Chondrocyte (in vitro differentiated cells): ENCODE measurements at regions not wholly inside any gene's neighbourhood (a gene's known extent, or its start where the extent isn't known, plus 50 kb on each side); places are given as distances from the start of the nearest gene placed in this dataset.
A peak's percentile ranks its signal among the peaks of the same experiment; 100 is the strongest.

ENCODE experiments used
- DNase-seq: peaks from one replicate; pipeline ENCODE4 v3.0.0; 2021; ENCODE audit warnings: mixed read lengths, low spot score
- H3K27ac Mint-ChIP-seq: one replicate; pipeline ENCODE4 v1.8.0; 2021; ENCODE audit warnings: mild to moderate bottlenecking, moderate library complexity, mixed read lengths; ENCODE audit not compliant: unreplicated experiment
- H3K27me3 Mint-ChIP-seq: 2 replicates; pipeline ENCODE4 v1.8.0; 2021; ENCODE audit warnings: low read depth, mixed read lengths
- H3K36me3 Mint-ChIP-seq: 2 replicates; pipeline ENCODE4 v1.8.0; 2021; ENCODE audit warnings: low read depth, mixed read lengths
- H3K4me1 Mint-ChIP-seq: 2 replicates; pipeline ENCODE4 v1.8.0; 2021; ENCODE audit warnings: low read depth, mild to moderate bottlenecking, mixed read lengths
- H3K4me3 Mint-ChIP-seq: one replicate; pipeline ENCODE4 v1.8.0; 2021; ENCODE audit warnings: mild to moderate bottlenecking, moderate library complexity, mixed read lengths; ENCODE audit not compliant: unreplicated experiment
- H3K9me3 Mint-ChIP-seq: 2 replicates; pipeline ENCODE4 v1.8.0; 2021; ENCODE audit warnings: low read depth, mixed read lengths
- TF ChIP-seq, protein P1 (sequence below): fragments of 200-600 bp; sonication (generic); IDR thresholded peaks from 2 replicates; pipeline ENCODE4 v1.5.0; 2021; ENCODE audit warnings: antibody characterized with exemption, mild to moderate bottlenecking, moderate library complexity

DNA sequence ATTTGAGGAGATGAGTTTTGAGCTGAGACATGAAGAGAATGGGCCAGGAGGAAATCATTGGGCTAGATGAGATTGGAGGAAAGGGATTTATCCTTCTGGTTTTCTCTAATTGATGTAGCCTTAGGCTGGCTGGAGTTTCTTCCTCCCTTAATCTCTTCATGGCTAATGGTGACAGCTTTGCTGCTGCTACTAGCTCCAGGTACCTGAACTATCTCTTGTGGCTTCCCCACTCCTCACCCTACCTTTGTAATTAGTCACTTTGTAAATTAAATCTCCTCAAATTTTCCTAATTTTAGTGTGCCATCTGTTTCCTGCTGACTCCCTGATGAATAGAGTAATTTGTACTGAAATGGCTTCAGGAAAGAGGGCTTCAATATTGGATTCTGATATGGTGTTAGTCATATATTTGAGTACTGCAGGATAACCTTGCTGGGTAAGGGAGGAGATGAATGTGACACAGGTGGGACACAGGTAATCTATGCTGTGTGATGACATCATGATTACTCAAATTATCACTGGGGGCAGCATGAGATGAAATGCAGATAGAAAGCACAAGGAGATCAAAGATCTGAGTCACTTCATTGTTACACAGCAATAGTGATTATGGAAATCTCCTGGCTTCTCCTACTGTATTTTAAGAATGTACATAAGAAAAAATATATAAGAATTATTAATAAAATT is 1134.1 kb upstream of the DDX18 start:
- Mint-ChIP-seq H3K4me1 (no peaks in the 10 kb centered on the region), H3K27ac (no peak overlapping the region), H3K36me3 (no peaks in the 10 kb centered on the region), H3K27me3 (peaks cover 12% of the 10 kb centered on the region), H3K4me3 (no peak overlapping the region), H3K9me3 (no peaks in the 10 kb centered on the region)
- no peak for DNase-seq
- TF ChIP-seq, protein P1, sequence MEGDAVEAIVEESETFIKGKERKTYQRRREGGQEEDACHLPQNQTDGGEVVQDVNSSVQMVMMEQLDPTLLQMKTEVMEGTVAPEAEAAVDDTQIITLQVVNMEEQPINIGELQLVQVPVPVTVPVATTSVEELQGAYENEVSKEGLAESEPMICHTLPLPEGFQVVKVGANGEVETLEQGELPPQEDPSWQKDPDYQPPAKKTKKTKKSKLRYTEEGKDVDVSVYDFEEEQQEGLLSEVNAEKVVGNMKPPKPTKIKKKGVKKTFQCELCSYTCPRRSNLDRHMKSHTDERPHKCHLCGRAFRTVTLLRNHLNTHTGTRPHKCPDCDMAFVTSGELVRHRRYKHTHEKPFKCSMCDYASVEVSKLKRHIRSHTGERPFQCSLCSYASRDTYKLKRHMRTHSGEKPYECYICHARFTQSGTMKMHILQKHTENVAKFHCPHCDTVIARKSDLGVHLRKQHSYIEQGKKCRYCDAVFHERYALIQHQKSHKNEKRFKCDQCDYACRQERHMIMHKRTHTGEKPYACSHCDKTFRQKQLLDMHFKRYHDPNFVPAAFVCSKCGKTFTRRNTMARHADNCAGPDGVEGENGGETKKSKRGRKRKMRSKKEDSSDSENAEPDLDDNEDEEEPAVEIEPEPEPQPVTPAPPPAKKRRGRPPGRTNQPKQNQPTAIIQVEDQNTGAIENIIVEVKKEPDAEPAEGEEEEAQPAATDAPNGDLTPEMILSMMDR: no peak

DNA sequence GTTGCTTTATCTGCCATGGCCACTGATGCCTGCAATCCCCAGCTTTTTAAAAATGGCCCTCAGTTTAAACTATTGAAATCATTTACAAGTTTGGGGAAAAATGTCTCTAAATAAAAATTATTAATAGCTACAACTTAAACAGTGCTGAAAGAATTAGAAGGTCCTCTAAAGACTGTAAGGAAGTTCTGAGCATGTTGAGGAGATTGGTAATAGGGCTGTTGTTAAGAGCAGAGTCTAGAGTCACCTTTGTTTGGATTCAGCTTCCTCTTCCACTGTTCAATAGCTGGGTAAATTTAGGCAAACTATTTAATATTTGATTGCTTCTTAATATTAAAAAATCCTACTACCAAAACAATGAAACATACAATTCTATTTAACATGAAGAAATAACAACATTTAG is 1127.1 kb upstream of the DDX18 start:
- H3K4me3 Mint-ChIP-seq: no peak overlapping the region
- peaks cover 3% of the 10 kb centered on the region for H3K9me3 Mint-ChIP-seq
- TF ChIP-seq, protein P1: no peak
- peaks cover 4% of the 10 kb centered on the region for H3K27me3 Mint-ChIP-seq
- no peaks in the 10 kb centered on the region for H3K36me3 Mint-ChIP-seq
- no peak overlapping the region for H3K27ac Mint-ChIP-seq
- H3K4me1 Mint-ChIP-seq: no peaks in the 10 kb centered on the region
- DNase-seq: no peak

DNA sequence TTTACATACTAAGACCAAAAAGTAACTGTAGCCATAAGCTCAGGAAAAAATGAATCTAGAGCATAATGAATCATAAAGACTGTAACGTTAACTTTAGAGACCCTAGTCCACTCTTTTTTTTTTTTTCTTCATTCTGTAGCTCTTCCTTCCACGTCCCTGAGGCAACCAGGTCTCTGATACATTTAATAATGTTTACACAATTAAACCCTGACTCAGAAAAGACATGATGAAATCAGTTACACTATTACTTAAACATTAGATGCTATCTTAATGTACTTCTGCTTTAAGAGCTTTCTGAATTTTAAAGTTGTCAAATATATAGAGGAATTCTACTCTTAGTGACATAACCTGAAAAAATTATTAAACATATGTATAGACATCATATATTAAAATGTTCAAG is 1121.5 kb upstream of the DDX18 start:
- TF ChIP-seq, protein P1: no peak
- no peak overlapping the region for H3K27ac Mint-ChIP-seq
- no peak overlapping the region for H3K4me3 Mint-ChIP-seq
- H3K27me3 Mint-ChIP-seq: no peaks in the 10 kb centered on the region
- no peak for DNase-seq
- no peaks in the 10 kb centered on the region for H3K36me3 Mint-ChIP-seq
- peaks cover 3% of the 10 kb centered on the region for H3K9me3 Mint-ChIP-seq
- no peaks in the 10 kb centered on the region for H3K4me1 Mint-ChIP-seq

DNA sequence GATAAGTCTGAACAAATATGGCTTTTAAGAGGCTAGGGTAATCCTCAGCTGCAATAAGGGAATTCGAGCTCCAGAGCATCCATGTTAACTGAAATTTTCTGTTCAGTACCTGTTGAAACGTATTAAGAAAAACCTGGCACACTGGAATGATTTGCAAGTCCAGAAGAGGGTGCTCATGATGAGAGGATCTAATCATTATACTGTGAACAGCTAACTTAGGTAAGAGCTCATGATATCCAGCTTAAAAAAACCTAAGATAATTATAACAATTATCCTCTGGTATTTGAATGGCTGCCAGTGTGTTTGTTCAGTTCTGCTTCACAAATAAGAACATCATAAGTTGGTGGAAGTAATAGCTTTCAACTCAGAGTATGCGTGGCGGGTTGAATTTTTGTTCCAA is 1118.3 kb upstream of the DDX18 start:
- Mint-ChIP-seq H3K27ac (no peak overlapping the region), H3K4me1 (no peaks in the 10 kb centered on the region)

DNA sequence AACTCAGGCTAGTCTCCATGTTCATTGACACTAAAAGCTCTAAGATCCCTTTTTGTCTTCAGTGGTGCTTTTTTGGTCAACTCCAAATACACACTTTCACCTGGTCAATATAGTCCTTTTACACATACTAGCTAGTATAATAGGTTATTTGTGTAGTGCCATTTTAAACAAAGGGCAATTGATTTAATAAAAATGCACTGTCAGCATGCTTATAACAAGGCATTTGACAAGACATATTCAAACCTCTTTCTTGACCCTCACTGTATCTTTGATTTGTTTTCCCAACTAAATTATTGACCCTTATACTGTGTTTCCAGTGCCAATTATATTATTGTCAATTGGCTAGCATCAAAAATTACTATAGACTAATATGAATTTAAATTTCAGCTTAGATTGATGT is 1117.6 kb upstream of the DDX18 start:
- no peak for DNase-seq
- Mint-ChIP-seq H3K27me3 (peaks cover 11% of the 10 kb centered on the region), H3K4me3 (no peak overlapping the region), H3K4me1 (no peaks in the 10 kb centered on the region), H3K36me3 (no peaks in the 10 kb centered on the region), H3K27ac (no peak overlapping the region), H3K9me3 (no peaks in the 10 kb centered on the region)
- TF ChIP-seq, protein P1: no peak

More for the DNA sequence above, 1118.3 kb upstream of the DDX18 start:
- Mint-ChIP-seq H3K9me3 (no peaks in the 10 kb centered on the region), H3K27me3 (peaks cover 9% of the 10 kb centered on the region), H3K4me3 (no peak overlapping the region), H3K36me3 (no peaks in the 10 kb centered on the region)
- TF ChIP-seq, protein P1: peak; percentile 43
- no peak for DNase-seq
